HG03378 (cell line): ENCODE measurements at regions not wholly inside any gene's neighbourhood (a gene's known extent, or its start where the extent isn't known, plus 50 kb on each side); places are given as distances from the start of the nearest gene placed in this dataset.
"Not testable (repeated sequence)": the region's sequence is repeated elsewhere in the genome, so short reads cannot be mapped to it uniquely, and the experiment has no call there.

Experiments used
- ATAC-seq: cut with Tn5 transposase; IDR thresholded peaks from one replicate; pipeline ENCODE4 v1.9.1; 2021; ENCODE audit warnings: mild to moderate bottlenecking, moderate library complexity; ENCODE audit not compliant: unreplicated experiment

GRCh38 chr6:85771455-85771854 lies 128.8 kb upstream of the SYNCRIP start:
- no peak for ATAC-seq

- no peak for ATAC-seq
Measured at GRCh38 chr6:85764844-85765243, 122.2 kb upstream of the SYNCRIP start.

GRCh38 chr6:85756982-85757381 lies 114.3 kb upstream of the SYNCRIP start:
- no peak for ATAC-seq

GRCh38 chr6:85754894-85755293 lies 112.2 kb upstream of the SYNCRIP start:
- no peak for ATAC-seq

GRCh38 chr6:85752602-85753001 lies 109.9 kb upstream of the SYNCRIP start:
- ATAC-seq: no peak

GRCh38 chr6:85751374-85752055 lies 108.8 kb upstream of the SYNCRIP start:
- ATAC-seq: no peak

- not testable (repeated sequence) for ATAC-seq
Measured at GRCh38 chr6:85750146-85750545, 107.5 kb upstream of the SYNCRIP start.

GRCh38 chr6:85749236-85749635 lies 106.5 kb upstream of the SYNCRIP start:
- no peak for ATAC-seq

GRCh38 chr6:85747666-85748065 lies 105.0 kb upstream of the SYNCRIP start:
- no peak for ATAC-seq

GRCh38 chr6:85747093-85747492 lies 104.4 kb upstream of the SYNCRIP start:
- ATAC-seq: no peak

- no peak for ATAC-seq
Measured at GRCh38 chr6:85744433-85744970, 101.8 kb upstream of the SYNCRIP start.

- no peak for ATAC-seq
Measured at GRCh38 chr6:85726206-85726605, 83.5 kb upstream of the SYNCRIP start.

- ATAC-seq: no peak
Measured at GRCh38 chr6:85715797-85716196, 73.1 kb upstream of the SYNCRIP start.

- no peak for ATAC-seq
Measured at GRCh38 chr6:85714893-85715530, 72.3 kb upstream of the SYNCRIP start.

GRCh38 chr6:85712346-85712745 lies 69.7 kb upstream of the SYNCRIP start:
- ATAC-seq: no peak

GRCh38 chr6:85707515-85708145 lies 64.9 kb upstream of the SYNCRIP start:
- not testable (repeated sequence) for ATAC-seq

- no peak for ATAC-seq
Measured at GRCh38 chr6:85706272-85706671, 63.6 kb upstream of the SYNCRIP start.

GRCh38 chr6:85705220-85705619 lies 62.5 kb upstream of the SYNCRIP start:
- ATAC-seq: no peak

GRCh38 chr6:85703406-85703805 lies 60.7 kb upstream of the SYNCRIP start:
- no peak for ATAC-seq
